Neuronal stem cell (in vitro differentiated cells): ENCODE measurements at regions not wholly inside any gene's neighbourhood (a gene's known extent, or its start where the extent isn't known, plus 50 kb on each side); places are given as distances from the start of the nearest gene placed in this dataset.

Experiments used
- DNase-seq: peaks from one replicate; pipeline ENCODE4 v3.0.0-alpha.2; 2013; ENCODE audit warnings: low spot score
- H2AFZ ChIP-seq: one replicate; pipeline ENCODE4 v1.6.1; 2013; ENCODE audit warnings: mild to moderate bottlenecking, low read length, inconsistent platforms
- H2AK5ac ChIP-seq: 2 replicates; pipeline ENCODE4 v1.6.1; 2013; ENCODE audit warnings: low read depth, mild to moderate bottlenecking, inconsistent platforms, low read length, moderate library complexity, mixed read lengths
- H2BK120ac ChIP-seq: 2 replicates; pipeline ENCODE4 v1.6.1; 2013; ENCODE audit warnings: low read depth, mild to moderate bottlenecking, inconsistent platforms, low read length, moderate library complexity, mixed read lengths
- H2BK12ac ChIP-seq: one replicate; pipeline ENCODE4 v1.6.1; 2013; ENCODE audit warnings: low read length, inconsistent platforms
- H2BK15ac ChIP-seq: 2 replicates; pipeline ENCODE4 v1.6.1; 2013; ENCODE audit warnings: mild to moderate bottlenecking, low read length, inconsistent platforms, mixed read lengths
- H2BK5ac ChIP-seq: one replicate; pipeline ENCODE4 v1.6.1; 2013; ENCODE audit warnings: inconsistent platforms, mild to moderate bottlenecking, low read length, moderate library complexity
- H3K14ac ChIP-seq: one replicate; pipeline ENCODE4 v1.6.1; 2013; ENCODE audit warnings: low read length, inconsistent platforms
- H3K18ac ChIP-seq: 2 replicates; pipeline ENCODE4 v1.6.1; 2013; ENCODE audit warnings: low read length, inconsistent platforms
- H3K23ac ChIP-seq: 2 replicates; pipeline ENCODE4 v1.6.1; 2013; ENCODE audit warnings: low read depth, mild to moderate bottlenecking, mixed read lengths, low read length, inconsistent platforms; ENCODE audit not compliant: poor library complexity
- H3K27ac ChIP-seq: replicated peaks from 3 replicates; pipeline ENCODE4 v1.5.1; 2013; ENCODE audit warnings: low read length, inconsistent platforms
- H3K27me3 ChIP-seq, 3 experiments: 2 replicates each; pipeline ENCODE4 v1.6.1; 2013; ENCODE audit warnings: low read length in 3 of 3, mild to moderate bottlenecking in 2 of 3, inconsistent platforms in 1 of 3, low read depth in 1 of 3, mixed read lengths in 1 of 3, moderate library complexity in 1 of 3; ENCODE audit not compliant: control insufficient read depth in 3 of 3, insufficient read depth in 3 of 3
- H3K36me3 ChIP-seq, 2 donors: replicated peaks in 1 of 2; 2 replicates each; pipeline ENCODE4 v1.6.1; 2013; ENCODE audit warnings: low read length in 2 of 2; ENCODE audit not compliant: control insufficient read depth in 2 of 2, insufficient read depth in 2 of 2
- H3K4ac ChIP-seq: 2 replicates; pipeline ENCODE4 v1.6.1; 2013; ENCODE audit warnings: inconsistent platforms, mild to moderate bottlenecking, low read length, moderate library complexity
- H3K4me1 ChIP-seq, 2 donors: 1 replicate in 1 of 2; 2 replicates in 1 of 2; pipeline ENCODE4 v1.6.1; 2013; ENCODE audit warnings: low read length in 2 of 2, low read depth in 1 of 2; ENCODE audit not compliant: control insufficient read depth in 2 of 2, insufficient read depth in 1 of 2
- H3K4me2 ChIP-seq: one replicate; pipeline ENCODE4 v1.6.1; 2013; ENCODE audit warnings: mild to moderate bottlenecking, low read length, inconsistent platforms; ENCODE audit not compliant: insufficient read depth, poor library complexity, severe bottlenecking
- H3K4me3 ChIP-seq, 2 donors: 2 replicates each; pipeline ENCODE4 v1.5.1; 2013; ENCODE audit warnings: low read length in 2 of 2, mild to moderate bottlenecking in 2 of 2, inconsistent platforms in 1 of 2, moderate library complexity in 1 of 2
- H3K79me1 ChIP-seq: one replicate; pipeline ENCODE4 v1.6.1; 2013; ENCODE audit warnings: low read depth, mild to moderate bottlenecking, inconsistent platforms, low read length, moderate library complexity
- H3K9ac ChIP-seq: one replicate; pipeline ENCODE4 v1.6.1; 2013; ENCODE audit warnings: mild to moderate bottlenecking, low read depth, low read length, inconsistent platforms; ENCODE audit not compliant: poor library complexity
- H3K9me3 ChIP-seq, 2 donors: replicated peaks in 1 of 2; 2 replicates each; pipeline versions ENCODE3 to v1.6.1; 2013; ENCODE audit warnings: low read length in 2 of 2, mild to moderate bottlenecking in 2 of 2, inconsistent platforms in 1 of 2, low read depth in 1 of 2, mixed read lengths in 1 of 2, moderate library complexity in 1 of 2; ENCODE audit not compliant: control insufficient read depth in 2 of 2, insufficient read depth in 1 of 2
- H4K8ac ChIP-seq: one replicate; pipeline ENCODE4 v1.6.1; 2013; ENCODE audit warnings: low read depth, mild to moderate bottlenecking, inconsistent platforms, low read length, moderate library complexity
- H4K91ac ChIP-seq: one replicate; pipeline ENCODE4 v1.6.1; 2013; ENCODE audit warnings: low read length, low read depth, mild to moderate bottlenecking, inconsistent platforms; ENCODE audit not compliant: poor library complexity
- WGBS, 2 donors: extraction: QIAGEN DNeasy Blood & Tissue Kit; methylation state at CpG; one replicate each; pipeline ENCODE4 v1.1.7; 2013; ENCODE audit warnings: missing lambda C conversion rate in 2 of 2, mixed read lengths in 1 of 2; ENCODE audit not compliant: insufficient read length in 2 of 2, insufficient replicate concordance in 1 of 2; ENCODE audit errors: extremely low coverage in 2 of 2; 5-methylcytosine and 5-hydroxymethylcytosine counted together

GRCh38 chr6:97632341-97632740 is 349.3 kb upstream of the MMS22L start:
- no peak overlapping the region for H3K27ac ChIP-seq
- no peak overlapping the region for H2BK15ac ChIP-seq
- no CpG with 5 or more reads among the region's 1 CpG for WGBS, 2 donors
- H2AK5ac ChIP-seq, result no peak overlapping the region
- peaks cover 0 to 10% of the 10 kb centered on the region in 2 donors for H3K9me3 ChIP-seq
- no peak overlapping the region for H3K23ac ChIP-seq
- no peak overlapping the region for H2BK5ac ChIP-seq
- no peak for DNase-seq
- H3K27me3 ChIP-seq, result no peaks in the 10 kb centered on the region
- H3K14ac ChIP-seq, result no peak overlapping the region
- no peak overlapping the region for H4K8ac ChIP-seq
- H3K4ac ChIP-seq, result no peak overlapping the region
- no peaks in the 10 kb centered on the region for H3K36me3 ChIP-seq
- H2BK120ac ChIP-seq, result no peak overlapping the region
- no peak overlapping the region for H3K4me2 ChIP-seq
- H3K18ac ChIP-seq, result no peak overlapping the region
- no peak overlapping the region for H3K9ac ChIP-seq
- no peaks in the 10 kb centered on the region for H3K4me1 ChIP-seq
- no peak overlapping the region for H3K4me3 ChIP-seq
- no peak overlapping the region for H2AFZ ChIP-seq
- no peak overlapping the region for H2BK12ac ChIP-seq
- no peaks in the 10 kb centered on the region for H3K79me1 ChIP-seq
- H4K91ac ChIP-seq, result no peak overlapping the region

GRCh38 chr6:97639702-97640101 is 356.7 kb upstream of the MMS22L start:
- Histone ChIP-seq H3K4ac (no peak overlapping the region), H3K9me3 (peaks cover 0 to 19% of the 10 kb centered on the region in 2 donors), H3K36me3 (no peaks in the 10 kb centered on the region), H3K4me1 (no peaks in the 10 kb centered on the region), H3K4me2 (no peak overlapping the region), H2BK12ac (no peak overlapping the region), H3K27ac (no peak overlapping the region), H2BK15ac (no peak overlapping the region), H3K23ac (no peak overlapping the region), H4K91ac (no peak overlapping the region), H2BK5ac (no peak overlapping the region), H3K79me1 (no peaks in the 10 kb centered on the region), H2AK5ac (no peak overlapping the region), H3K14ac (no peak overlapping the region), H2BK120ac (no peak overlapping the region), H4K8ac (no peak overlapping the region), H2AFZ (no peak overlapping the region), H3K27me3 (no peaks in the 10 kb centered on the region), H3K4me3 (no peak overlapping the region), H3K18ac (no peak overlapping the region), H3K9ac (no peak overlapping the region)
- WGBS, 2 donors, result no CpG with 5 or more reads among the region's 1 CpG
- DNase-seq, result no peak

- H2AFZ ChIP-seq, result no peak overlapping the region
- no peak overlapping the region for H2AK5ac ChIP-seq
- no peak overlapping the region for H2BK120ac ChIP-seq
- no peak overlapping the region for H3K14ac ChIP-seq
- H3K79me1 ChIP-seq, result no peaks in the 10 kb centered on the region
- peaks cover 0 to 5% of the 10 kb centered on the region in 2 donors for H3K9me3 ChIP-seq
- H3K27me3 ChIP-seq, result no peaks in the 10 kb centered on the region
- no peak overlapping the region for H4K8ac ChIP-seq
- H3K23ac ChIP-seq, result no peak overlapping the region
- no peak overlapping the region for H3K27ac ChIP-seq
- no peaks in the 10 kb centered on the region for H3K4me1 ChIP-seq
- no peak overlapping the region for H2BK5ac ChIP-seq
- H3K9ac ChIP-seq, result no peak overlapping the region
- no peak overlapping the region for H3K4me3 ChIP-seq
- H3K18ac ChIP-seq, result no peak overlapping the region
- DNase-seq, result no peak
- H2BK15ac ChIP-seq, result no peak overlapping the region
- no peak overlapping the region for H3K4me2 ChIP-seq
- H4K91ac ChIP-seq, result no peak overlapping the region
- H3K4ac ChIP-seq, result no peak overlapping the region
- no CpG with 5 or more reads among the region's 2 CpGs for WGBS, 2 donors
- H3K36me3 ChIP-seq, result no peaks in the 10 kb centered on the region
- H2BK12ac ChIP-seq, result no peak overlapping the region
Measured at GRCh38 chr6:97644353-97644752, 361.3 kb upstream of the MMS22L start.

GRCh38 chr6:97645757-97646156 is 362.7 kb upstream of the MMS22L start:
- Histone ChIP-seq H4K8ac (no peak overlapping the region), H2BK15ac (no peak overlapping the region), H3K9ac (no peak overlapping the region), H2BK120ac (no peak overlapping the region), H2AFZ (no peak overlapping the region), H2AK5ac (no peak overlapping the region), H2BK5ac (no peak overlapping the region), H3K4me2 (no peak overlapping the region), H3K79me1 (no peaks in the 10 kb centered on the region), H2BK12ac (no peak overlapping the region), H3K14ac (no peak overlapping the region), H3K23ac (no peak overlapping the region), H3K36me3 (no peaks in the 10 kb centered on the region), H3K4me1 (no peaks in the 10 kb centered on the region), H4K91ac (no peak overlapping the region), H3K27me3 (no peaks in the 10 kb centered on the region), H3K18ac (no peak overlapping the region), H3K27ac (no peak overlapping the region), H3K4ac (no peak overlapping the region), H3K4me3 (no peak overlapping the region), H3K9me3 (peaks cover 0 to 4% of the 10 kb centered on the region in 2 donors)
- DNase-seq, result no peak
- WGBS, 2 donors, result no CpG with 5 or more reads among the region's 2 CpGs
